ENCODE measurements at regions not wholly inside any gene's neighbourhood (a gene's known extent, or its start where the extent isn't known, plus 50 kb on each side); places are given as distances from the start of the nearest gene placed in this dataset.

DNA sequence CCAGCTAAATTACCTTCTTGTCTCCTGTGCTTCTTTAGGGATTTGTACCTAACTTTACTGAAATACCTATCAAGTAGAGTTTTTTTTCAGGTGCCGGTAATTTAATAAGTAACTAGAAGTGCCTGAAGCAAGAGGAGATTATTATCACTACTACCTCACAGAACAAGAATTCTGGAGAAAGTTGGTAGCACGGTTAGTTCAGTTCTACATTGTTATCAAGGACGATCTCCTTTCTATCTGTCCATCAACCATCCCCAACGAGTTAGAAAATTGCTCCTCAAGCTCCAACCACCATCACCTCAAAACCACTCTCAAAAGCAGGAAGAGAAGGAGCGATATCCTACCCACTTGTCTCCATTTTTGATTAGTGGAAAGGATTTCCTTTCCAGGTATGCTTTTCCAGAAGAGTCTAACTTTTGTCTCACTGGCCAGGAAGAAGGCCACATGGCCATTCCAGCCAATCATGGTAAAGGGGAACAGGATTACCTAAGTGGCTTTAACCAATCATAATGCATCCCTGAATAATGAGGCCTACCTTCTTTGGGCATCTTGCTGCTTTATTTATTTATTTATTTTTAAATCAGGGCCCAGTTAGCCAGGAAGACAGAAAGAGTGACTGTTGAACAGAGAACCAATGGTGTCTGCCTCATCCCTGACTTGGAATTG lies 265.2 kb downstream of the SNX13 start:
- TF ChIP-seq, protein P1, sequence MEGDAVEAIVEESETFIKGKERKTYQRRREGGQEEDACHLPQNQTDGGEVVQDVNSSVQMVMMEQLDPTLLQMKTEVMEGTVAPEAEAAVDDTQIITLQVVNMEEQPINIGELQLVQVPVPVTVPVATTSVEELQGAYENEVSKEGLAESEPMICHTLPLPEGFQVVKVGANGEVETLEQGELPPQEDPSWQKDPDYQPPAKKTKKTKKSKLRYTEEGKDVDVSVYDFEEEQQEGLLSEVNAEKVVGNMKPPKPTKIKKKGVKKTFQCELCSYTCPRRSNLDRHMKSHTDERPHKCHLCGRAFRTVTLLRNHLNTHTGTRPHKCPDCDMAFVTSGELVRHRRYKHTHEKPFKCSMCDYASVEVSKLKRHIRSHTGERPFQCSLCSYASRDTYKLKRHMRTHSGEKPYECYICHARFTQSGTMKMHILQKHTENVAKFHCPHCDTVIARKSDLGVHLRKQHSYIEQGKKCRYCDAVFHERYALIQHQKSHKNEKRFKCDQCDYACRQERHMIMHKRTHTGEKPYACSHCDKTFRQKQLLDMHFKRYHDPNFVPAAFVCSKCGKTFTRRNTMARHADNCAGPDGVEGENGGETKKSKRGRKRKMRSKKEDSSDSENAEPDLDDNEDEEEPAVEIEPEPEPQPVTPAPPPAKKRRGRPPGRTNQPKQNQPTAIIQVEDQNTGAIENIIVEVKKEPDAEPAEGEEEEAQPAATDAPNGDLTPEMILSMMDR (IDR thresholded peaks at IDR 0.05; ENCODE audit: insufficient read depth, low read depth, low read length), result no peak
- no peak for TF ChIP-seq EZH2 (IDR thresholded peaks at IDR 0.05; ENCODE audit: insufficient read depth, low read length)

Data from astrocyte (in vitro differentiated cells and primary cell).